Adrenal gland (tissue), 5 donors: ENCODE measurements at regions not wholly inside any gene's neighbourhood (a gene's known extent, or its start where the extent isn't known, plus 50 kb on each side); places are given as distances from the start of the nearest gene placed in this dataset.

Source experiments
- POLR2A ChIP-seq, 2 donors: fragments of 450-650 bp; IDR thresholded peaks; one replicate each; pipeline ENCODE4 v1.6.1; 2017; ENCODE audit warnings: antibody characterized with exemption in 2 of 2, mild to moderate bottlenecking in 2 of 2, moderate library complexity in 1 of 2
- TF ChIP-seq, protein P1 (sequence below), 6 experiments: fragments of 450-650 bp in 4 of 6; fragments of 200-600 bp in 2 of 6; sonication (generic) in 1 of 6; IDR thresholded peaks; 1 replicate in 5 of 6; 2 replicates in 1 of 6; pipeline versions ENCODE4 v1.5.1 to v1.8.0; 2016 to 2021; ENCODE audit warnings: antibody characterized with exemption in 6 of 6, mild to moderate bottlenecking in 2 of 6, moderate library complexity in 1 of 6
- donor health status: DM: no; HTN: no; CAD: no.

DNA sequence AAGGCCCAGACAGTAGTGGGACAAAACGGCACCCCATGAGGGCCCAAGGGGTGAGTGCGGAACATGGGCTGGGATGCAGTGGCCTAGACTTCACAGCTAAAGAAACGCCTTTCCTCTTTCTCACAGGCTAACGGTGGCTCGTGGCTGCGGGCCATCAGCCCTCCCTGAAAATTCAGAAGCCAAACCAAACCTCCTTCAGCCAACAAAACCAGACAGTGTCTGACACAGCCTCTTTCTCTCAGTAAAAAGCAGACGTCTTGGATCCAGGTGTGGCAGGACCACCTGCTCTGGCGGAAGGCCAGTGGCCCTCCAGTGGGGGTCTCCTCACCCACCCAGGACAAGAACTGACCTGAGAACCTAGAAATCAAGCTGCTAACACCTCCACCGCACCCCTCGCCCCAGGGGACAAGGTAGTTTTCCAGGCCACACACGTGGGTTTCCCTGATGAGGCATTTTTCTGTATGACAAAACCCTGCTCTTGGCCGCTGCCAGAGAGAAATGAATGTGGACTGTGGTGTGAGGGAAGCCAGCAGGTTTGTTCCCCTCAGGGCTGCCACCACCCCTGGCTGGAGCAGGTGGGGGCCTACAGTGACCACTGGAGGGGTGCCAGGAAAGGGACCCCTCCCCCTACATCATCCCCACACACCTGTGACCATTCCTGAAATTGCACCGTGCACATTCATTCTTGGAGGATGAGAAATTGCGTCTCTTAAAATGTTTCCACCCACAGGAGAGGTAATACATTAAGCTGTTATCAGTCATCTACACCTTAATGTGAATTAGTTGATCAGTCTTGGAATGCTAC lies 76.8 kb upstream of the PIM1 start:
- TF ChIP-seq, protein P1, sequence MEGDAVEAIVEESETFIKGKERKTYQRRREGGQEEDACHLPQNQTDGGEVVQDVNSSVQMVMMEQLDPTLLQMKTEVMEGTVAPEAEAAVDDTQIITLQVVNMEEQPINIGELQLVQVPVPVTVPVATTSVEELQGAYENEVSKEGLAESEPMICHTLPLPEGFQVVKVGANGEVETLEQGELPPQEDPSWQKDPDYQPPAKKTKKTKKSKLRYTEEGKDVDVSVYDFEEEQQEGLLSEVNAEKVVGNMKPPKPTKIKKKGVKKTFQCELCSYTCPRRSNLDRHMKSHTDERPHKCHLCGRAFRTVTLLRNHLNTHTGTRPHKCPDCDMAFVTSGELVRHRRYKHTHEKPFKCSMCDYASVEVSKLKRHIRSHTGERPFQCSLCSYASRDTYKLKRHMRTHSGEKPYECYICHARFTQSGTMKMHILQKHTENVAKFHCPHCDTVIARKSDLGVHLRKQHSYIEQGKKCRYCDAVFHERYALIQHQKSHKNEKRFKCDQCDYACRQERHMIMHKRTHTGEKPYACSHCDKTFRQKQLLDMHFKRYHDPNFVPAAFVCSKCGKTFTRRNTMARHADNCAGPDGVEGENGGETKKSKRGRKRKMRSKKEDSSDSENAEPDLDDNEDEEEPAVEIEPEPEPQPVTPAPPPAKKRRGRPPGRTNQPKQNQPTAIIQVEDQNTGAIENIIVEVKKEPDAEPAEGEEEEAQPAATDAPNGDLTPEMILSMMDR (IDR thresholded peaks at IDR 0.05): no peak
- TF ChIP-seq POLR2A (IDR thresholded peaks at IDR 0.05): no peak
